ENCODE measurements at regions not wholly inside any gene's neighbourhood (a gene's known extent, or its start where the extent isn't known, plus 50 kb on each side); places are given as distances from the start of the nearest gene placed in this dataset.
A peak's percentile ranks its signal among the peaks of the same experiment; 100 is the strongest.
"Not testable (repeated sequence)": the region's sequence is repeated elsewhere in the genome, so short reads cannot be mapped to it uniquely, and the experiment has no call there.

GRCh38 chr4:19193274-19193981 is 1058.3 kb upstream of the SLIT2 start:
- no peak for DNase-seq

GRCh38 chr4:19191979-19192650 is 1059.6 kb upstream of the SLIT2 start:
- no peak for DNase-seq

GRCh38 chr4:19187691-19188090 is 1064.0 kb upstream of the SLIT2 start:
- no peak for DNase-seq

DNA sequence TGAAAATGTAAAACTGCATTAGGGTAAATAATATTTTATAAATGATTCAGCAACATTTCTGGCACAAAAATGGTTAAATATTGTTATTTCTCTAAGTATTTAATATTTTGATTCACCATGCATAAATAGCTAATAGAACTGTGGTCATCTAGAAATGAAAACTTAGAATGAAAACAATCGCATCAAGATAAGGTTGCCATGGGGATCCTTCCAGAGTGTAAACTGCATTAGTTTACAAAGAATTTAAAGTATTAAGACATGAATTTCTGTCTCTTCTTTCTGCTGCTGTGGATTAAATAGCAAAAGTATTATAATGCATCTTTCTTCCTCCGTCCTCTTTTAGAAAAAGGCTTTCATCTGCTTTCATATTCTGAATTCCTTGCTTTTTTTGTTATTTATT is 1064.6 kb upstream of the SLIT2 start:
- peak; percentile 8 for DNase-seq

- DNase-seq = not testable (repeated sequence)
These were observed 1070.1 kb upstream of the SLIT2 start for GRCh38 chr4:19181631-19182030.

DNA sequence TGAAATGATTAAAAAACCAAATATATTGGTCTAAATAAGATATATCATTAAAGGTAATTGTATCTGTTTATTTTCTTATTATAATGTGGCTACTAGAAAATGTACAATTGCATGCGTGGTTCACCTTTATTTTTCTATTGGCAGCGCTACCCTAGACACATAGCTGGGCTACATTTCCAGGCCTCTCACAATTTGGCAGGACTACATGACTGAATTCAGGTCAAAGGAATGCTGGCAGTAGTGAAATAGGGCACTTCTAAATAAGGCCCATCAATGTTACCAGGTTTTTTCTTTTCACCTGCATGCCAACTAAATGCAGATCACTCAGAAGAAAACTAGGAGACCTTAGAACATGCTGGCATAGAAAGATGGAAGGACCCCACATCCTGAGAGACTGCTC is 1072.9 kb upstream of the SLIT2 start:
- DNase-seq = no peak

GRCh38 chr4:19177616-19178015 is 1074.1 kb upstream of the SLIT2 start:
- DNase-seq = peak; percentile 16

- no peak for DNase-seq
These were observed 1079.9 kb upstream of the SLIT2 start for GRCh38 chr4:19171832-19172231.

DNA sequence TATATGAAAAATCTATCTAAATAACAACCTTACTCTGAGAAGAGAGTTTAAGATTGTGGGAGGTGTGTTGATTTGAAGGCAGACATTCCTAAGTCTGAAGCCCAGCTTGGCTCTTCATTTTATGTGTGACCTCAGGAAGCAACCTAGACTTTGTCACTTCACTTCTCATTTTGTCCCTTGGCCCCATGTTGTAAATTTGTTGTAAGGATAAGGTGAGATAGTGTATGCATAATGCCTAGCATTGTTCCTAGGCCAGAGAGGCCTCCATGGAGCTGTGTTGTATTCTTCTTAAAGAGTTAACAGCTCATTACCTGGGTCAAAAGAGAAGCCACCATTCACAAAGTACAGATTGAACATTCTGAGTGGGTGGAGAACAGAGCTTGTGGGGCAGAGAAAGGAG is 1084.4 kb upstream of the SLIT2 start:
- no peak for DNase-seq

DNA sequence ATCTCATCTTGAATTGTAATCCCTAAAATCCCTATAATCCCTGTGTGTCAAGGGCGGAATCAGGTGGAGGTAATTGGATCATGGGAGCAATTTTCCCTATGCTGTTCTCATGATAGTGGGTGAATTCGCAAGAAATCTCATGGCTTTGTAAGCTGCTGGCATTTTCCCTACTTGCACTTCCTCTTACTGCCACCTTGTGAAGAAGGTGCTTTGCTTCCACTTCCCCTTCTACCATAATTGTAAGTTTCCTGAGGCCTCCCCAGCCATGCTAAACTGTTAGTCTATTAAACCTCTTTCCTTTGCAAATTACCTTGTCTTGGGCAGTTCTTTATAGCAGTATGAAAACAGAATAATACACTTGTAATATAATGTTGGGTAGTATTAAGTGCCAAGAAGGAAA is 1087.4 kb upstream of the SLIT2 start:
- DNase-seq = no peak

DNA sequence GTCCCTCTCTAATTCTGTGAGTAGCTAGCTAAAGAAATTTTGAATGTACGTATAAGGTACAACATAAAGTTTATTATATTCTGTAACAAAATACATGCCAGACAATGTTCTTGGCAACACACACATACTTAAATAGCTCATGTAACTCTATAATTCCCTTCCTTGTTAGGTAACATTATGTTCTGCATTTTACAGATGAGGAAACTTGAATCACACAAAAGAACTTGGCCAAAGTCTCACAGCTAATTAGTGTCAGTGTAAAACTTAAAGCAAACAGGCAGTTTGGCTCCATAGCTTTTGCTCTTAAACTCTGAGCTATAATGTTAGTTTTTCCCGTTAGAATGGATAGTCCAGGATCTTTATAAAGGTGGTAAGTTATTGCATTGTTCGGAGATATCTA is 1091.8 kb upstream of the SLIT2 start:
- DNase-seq = no peak

GRCh38 chr4:19158107-19158809 is 1093.4 kb upstream of the SLIT2 start:
- DNase-seq = no peak

DNA sequence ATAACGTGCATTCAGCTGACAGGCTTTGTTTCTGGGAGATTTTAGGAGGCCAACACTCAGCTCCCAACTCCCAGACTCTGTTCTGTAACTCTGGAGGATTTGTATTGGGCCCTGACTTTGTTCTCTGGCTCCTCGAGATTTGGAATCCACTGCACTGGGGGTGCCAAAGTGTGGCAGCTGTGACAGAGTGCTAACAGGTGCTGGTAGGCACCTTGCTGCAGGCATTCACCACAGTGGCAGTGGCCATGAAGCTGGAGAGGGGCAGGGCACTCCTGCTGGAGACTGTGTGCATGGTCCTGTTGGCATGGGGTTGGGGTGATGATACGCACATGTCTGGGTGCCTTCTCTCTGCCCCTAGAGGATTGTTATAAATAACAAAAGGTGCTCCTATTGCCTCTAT is 1094.9 kb upstream of the SLIT2 start:
- no peak for DNase-seq

GRCh38 chr4:19155568-19155967 is 1096.1 kb upstream of the SLIT2 start:
- no peak for DNase-seq

GRCh38 chr4:19154267-19154666 is 1097.4 kb upstream of the SLIT2 start:
- DNase-seq = not testable (repeated sequence)

- DNase-seq = no peak
These were observed 1099.4 kb upstream of the SLIT2 start for GRCh38 chr4:19152264-19152663.

DNA sequence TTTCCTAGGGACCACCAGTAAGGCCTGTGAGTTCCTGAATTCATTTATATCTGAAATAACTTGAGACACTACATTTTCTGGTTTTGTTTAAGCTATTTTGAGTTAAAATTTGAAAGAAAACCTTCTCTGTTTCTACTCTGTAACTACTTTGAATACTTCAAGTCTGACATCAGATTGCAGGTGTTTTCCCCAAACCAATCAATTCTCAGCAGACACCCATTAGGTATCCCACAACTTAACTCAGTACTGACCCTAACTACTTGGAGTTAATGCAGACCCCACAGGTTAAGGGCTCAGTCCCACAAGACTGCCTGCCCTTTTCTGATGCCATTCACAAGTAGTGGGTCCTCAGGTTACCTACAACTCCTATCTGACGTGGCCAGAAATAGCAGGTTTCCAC is 1100.0 kb upstream of the SLIT2 start:
- no peak for DNase-seq

- no peak for DNase-seq
These were observed 1105.7 kb upstream of the SLIT2 start for GRCh38 chr4:19146038-19146437.

DNA sequence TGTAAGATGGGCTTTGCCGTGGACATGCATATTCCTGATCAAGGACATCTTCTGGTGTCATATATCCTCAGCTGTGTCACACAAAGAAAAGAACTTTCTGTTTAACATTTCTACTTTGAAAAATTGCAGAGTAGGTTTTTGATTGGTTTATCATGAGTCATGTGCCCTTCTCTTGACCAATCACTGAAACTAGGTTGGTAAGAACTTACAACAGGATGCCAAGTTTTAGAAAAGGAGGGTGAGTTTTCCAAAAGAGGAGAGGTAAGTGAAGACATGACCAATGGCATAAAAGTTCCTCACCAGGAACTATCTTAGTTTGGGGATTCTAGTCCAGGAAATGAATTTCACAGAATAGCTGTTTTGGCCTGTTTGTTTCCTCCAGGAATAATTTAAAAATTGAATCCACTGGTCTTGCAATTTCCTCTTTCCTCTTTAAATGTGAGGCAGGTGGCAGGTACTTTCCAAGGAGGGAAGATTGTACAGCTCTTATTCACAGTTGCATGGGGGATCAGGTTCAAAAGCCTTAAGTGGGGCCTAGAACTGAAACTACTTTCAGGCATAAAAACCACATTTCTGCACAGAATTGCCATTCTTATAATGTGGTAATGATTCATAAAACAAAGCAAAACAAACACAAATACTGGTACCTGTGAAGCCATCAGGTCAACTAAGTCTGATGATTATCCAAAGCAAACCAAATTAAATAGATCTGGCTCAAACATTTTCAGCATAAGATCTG is 1114.5 kb upstream of the LCORL start:
- DNase-seq = no peak

- DNase-seq = no peak
These were observed 1113.1 kb upstream of the LCORL start for GRCh38 chr4:19134685-19135084.

DNA sequence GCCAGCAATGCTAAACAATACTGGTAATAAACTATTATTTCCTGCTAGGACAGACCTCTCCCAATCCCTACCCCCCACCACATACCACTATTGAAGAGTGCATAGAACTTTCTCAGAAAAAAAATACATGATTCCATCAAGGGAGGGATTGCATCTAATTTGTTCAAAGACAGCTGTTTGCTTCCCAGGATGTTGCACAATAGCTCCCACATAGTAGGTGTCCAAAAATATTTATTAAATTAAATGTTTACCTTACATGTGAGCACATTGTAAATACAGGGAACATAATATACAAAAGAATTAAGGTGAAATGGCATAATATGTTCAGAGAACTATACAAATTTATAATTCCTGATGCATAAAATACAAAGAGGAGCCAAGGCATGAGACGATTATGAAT is 1111.8 kb upstream of the LCORL start:
- no peak for DNase-seq

DNA sequence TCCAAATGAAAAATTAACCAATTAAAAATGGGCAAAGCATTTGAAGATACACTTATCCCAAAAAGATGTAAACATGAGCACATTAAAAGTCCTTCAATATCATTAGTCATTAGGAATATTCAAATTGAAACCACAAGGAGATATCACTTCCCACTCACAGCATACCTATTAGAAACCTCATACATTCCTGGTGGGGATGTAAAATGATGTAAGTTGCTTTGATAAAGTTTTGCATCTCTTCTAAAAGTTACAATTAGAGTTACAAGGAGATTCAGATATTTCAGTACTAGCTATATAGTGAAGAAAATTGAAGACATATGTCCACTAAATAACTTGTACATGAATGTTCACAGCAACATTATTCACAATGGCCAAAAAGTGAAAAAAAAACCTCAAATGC is 1109.3 kb upstream of the LCORL start:
- peak; percentile 84 for DNase-seq

DNA sequence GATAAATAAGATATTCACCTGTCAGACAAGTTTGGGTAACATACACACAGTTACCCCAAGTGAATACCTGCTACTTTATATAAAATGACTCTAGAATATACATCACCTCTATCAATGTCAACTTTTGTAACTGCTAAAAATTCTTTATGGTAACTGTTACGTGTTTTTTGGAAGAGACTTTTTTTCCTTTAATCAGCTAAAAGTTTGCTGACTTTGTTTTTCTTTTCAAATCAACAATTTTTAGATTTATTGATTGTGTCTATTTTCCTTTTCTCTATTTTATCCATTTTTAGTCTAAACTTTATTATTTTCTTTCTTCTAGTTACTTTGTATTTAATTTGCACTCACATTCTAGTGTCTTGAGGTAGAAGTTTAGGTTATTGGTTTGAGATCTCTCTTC is 1106.6 kb upstream of the LCORL start:
- DNase-seq = no peak

GRCh38 chr4:19126903-19127302 is 1105.3 kb upstream of the LCORL start:
- no peak for DNase-seq

All from fibroblast of skin of right biceps (primary cell).